ENCODE measurements at regions not wholly inside any gene's neighbourhood (a gene's known extent, or its start where the extent isn't known, plus 50 kb on each side); places are given as distances from the start of the nearest gene placed in this dataset.

GRCh38 chr18:48467231-48467630 is 58.0 kb upstream of the ZBTB7C start:
- intact Hi-C loops (cut with DNase I, micrococcal nuclease) = no loop called here
- no peaks in the 10 kb centered on the region for H3K9me3 ChIP-seq (ENCODE audit: control insufficient read depth in 1 of 2, insufficient read depth in 1 of 2, low read length in 2 of 2)
- CTCF ChIA-PET = no interaction called here

GRCh38 chr18:48462510-48462909 is 53.3 kb upstream of the ZBTB7C start:
- H3K27me3 Mint-ChIP-seq = peaks cover 78% of the 10 kb centered on the region
- H3K4me3 ChIP-seq (ENCODE audit: low read length) = no peak overlapping the region
- H3K36me3 Mint-ChIP-seq (ENCODE audit: low read depth) = no peaks in the 10 kb centered on the region
- H3K9me3 Mint-ChIP-seq = no peaks in the 10 kb centered on the region
- ChIA-PET POLR2A (no interaction called here), CTCF (interaction anchor here (2.2 kb wide), 1 partner anchor 17 kb away, joined by 5 read pairs; no protein-coding TSS in a partner anchor)
- no peak overlapping the region for H3K27ac Mint-ChIP-seq
- H3K36me3 ChIP-seq (ENCODE audit: insufficient read depth, low read length) = no peaks in the 10 kb centered on the region
- intact Hi-C loops (cut with DNase I, micrococcal nuclease) = no loop called here
- ATAC-seq (ENCODE audit: poor library complexity) = no peak
- H3K27ac ChIP-seq (ENCODE audit: low read depth in 1 of 2, low read length in 2 of 2) = no peak overlapping the region
- no peaks in the 10 kb centered on the region for H3K4me1 Mint-ChIP-seq (ENCODE audit: low read depth)
- H3K27me3 ChIP-seq (ENCODE audit: control insufficient read depth in 1 of 2, insufficient read depth in 2 of 2, low read length in 2 of 2) = peaks cover 28% of the 10 kb centered on the region in 2 experiments
- no peak for TF ChIP-seq CTCF (IDR thresholded peaks at IDR 0.05)
- H3K9me3 ChIP-seq (ENCODE audit: control insufficient read depth in 1 of 2, insufficient read depth in 1 of 2, low read length in 2 of 2) = no peaks in the 10 kb centered on the region
- no peak for DNase-seq
- no peak overlapping the region for H3K4me3 Mint-ChIP-seq
- H3K4me1 ChIP-seq (ENCODE audit: insufficient read depth, low read length) = peaks cover 3% of the 10 kb centered on the region

More at GRCh38 chr18:48467231-48467630, 58.0 kb upstream of the ZBTB7C start:
- no peaks in the 10 kb centered on the region for H3K4me1 Mint-ChIP-seq (ENCODE audit: low read depth)
- Histone ChIP-seq H3K4me1 (ENCODE audit: insufficient read depth, low read length) (no peaks in the 10 kb centered on the region), H3K4me3 (ENCODE audit: low read length) (no peak overlapping the region), H3K27me3 (ENCODE audit: control insufficient read depth in 1 of 2, insufficient read depth in 2 of 2, low read length in 2 of 2) (peaks cover 23% of the 10 kb centered on the region in 2 experiments), H3K27ac (ENCODE audit: low read depth in 1 of 2, low read length in 2 of 2) (no peak overlapping the region), H3K36me3 (ENCODE audit: insufficient read depth, low read length) (no peaks in the 10 kb centered on the region)
- no peak overlapping the region for H3K4me3 Mint-ChIP-seq
- no peak overlapping the region for H3K27ac Mint-ChIP-seq
- H3K9me3 Mint-ChIP-seq = no peaks in the 10 kb centered on the region
- DNase-seq = no peak
- H3K27me3 Mint-ChIP-seq = peaks cover 76% of the 10 kb centered on the region
- POLR2A ChIA-PET = no interaction called here
- TF ChIP-seq CTCF (IDR thresholded peaks at IDR 0.05) = no peak
- no peaks in the 10 kb centered on the region for H3K36me3 Mint-ChIP-seq (ENCODE audit: low read depth)
- ATAC-seq (ENCODE audit: poor library complexity) = no peak

- H3K27me3 Mint-ChIP-seq = peaks cover 86% of the 10 kb centered on the region
- intact Hi-C loops (cut with DNase I, micrococcal nuclease) = no loop called here
Measured at GRCh38 chr18:48460929-48461583, 51.9 kb upstream of the ZBTB7C start.

More at GRCh38 chr18:48460929-48461583, 51.9 kb upstream of the ZBTB7C start:
- DNase-seq (no peak), ATAC-seq (ENCODE audit: poor library complexity) (no peak)
- POLR2A ChIA-PET = no interaction called here
- H3K9me3 Mint-ChIP-seq = no peaks in the 10 kb centered on the region
- no peak overlapping the region for H3K4me3 ChIP-seq (ENCODE audit: low read length)
- no peaks in the 10 kb centered on the region for H3K9me3 ChIP-seq (ENCODE audit: control insufficient read depth in 1 of 2, insufficient read depth in 1 of 2, low read length in 2 of 2)
- no peaks in the 10 kb centered on the region for H3K36me3 ChIP-seq (ENCODE audit: insufficient read depth, low read length)
- no peak overlapping the region for H3K27ac ChIP-seq (ENCODE audit: low read depth in 1 of 2, low read length in 2 of 2)
- H3K4me1 ChIP-seq (ENCODE audit: insufficient read depth, low read length) = peaks cover 17% of the 10 kb centered on the region
- no peak for TF ChIP-seq CTCF (IDR thresholded peaks at IDR 0.05)
- CTCF ChIA-PET = interaction anchor here (3.1 kb wide), 1 partner anchor 16 kb away, joined by 10 read pairs; no protein-coding TSS in a partner anchor
- H3K4me1 Mint-ChIP-seq (ENCODE audit: low read depth) = peaks cover 10% of the 10 kb centered on the region
- no peak overlapping the region for H3K4me3 Mint-ChIP-seq
- peaks cover 28 to 33% of the 10 kb centered on the region in 2 experiments for H3K27me3 ChIP-seq (ENCODE audit: control insufficient read depth in 1 of 2, insufficient read depth in 2 of 2, low read length in 2 of 2)
- no peaks in the 10 kb centered on the region for H3K36me3 Mint-ChIP-seq (ENCODE audit: low read depth)
- no peak overlapping the region for H3K27ac Mint-ChIP-seq
